ENCODE measurements at regions not wholly inside any gene's neighbourhood (a gene's known extent, or its start where the extent isn't known, plus 50 kb on each side); places are given as distances from the start of the nearest gene placed in this dataset.
"Not testable (repeated sequence)": the region's sequence is repeated elsewhere in the genome, so short reads cannot be mapped to it uniquely, and the experiment has no call there.

GRCh38 chr6:137303441-137303840 is 84.3 kb upstream of the IFNGR1 start:
- no peak for DNase-seq (ENCODE audit: low spot score in 2 of 2)
- no peaks in the 10 kb centered on the region for H3K27me3 ChIP-seq (ENCODE audit: low read depth)
- H3K36me3 ChIP-seq (replicated peaks): no peaks in the 10 kb centered on the region
- in situ Hi-C loops (cut with MboI; ENCODE audit: low sequenced_read_pairs): no loop called here
- no peak overlapping the region for H3K4me3 ChIP-seq
- no peaks in the 10 kb centered on the region for H3K9me3 ChIP-seq
- H3K4me1 ChIP-seq: peaks cover 21% of the 10 kb centered on the region

- no peak overlapping the region for H3K4me3 ChIP-seq
- H3K36me3 ChIP-seq (replicated peaks): no peaks in the 10 kb centered on the region
- in situ Hi-C loops (cut with MboI; ENCODE audit: low sequenced_read_pairs): no loop called here
- no peak for DNase-seq (ENCODE audit: low spot score in 2 of 2)
- peaks cover 16% of the 10 kb centered on the region for H3K4me1 ChIP-seq
- H3K27me3 ChIP-seq (ENCODE audit: low read depth): no peaks in the 10 kb centered on the region
- H3K9me3 ChIP-seq: no peaks in the 10 kb centered on the region
Observed at GRCh38 chr6:137299681-137300080, 80.5 kb upstream of the IFNGR1 start.

GRCh38 chr6:137297887-137298286 is 78.7 kb upstream of the IFNGR1 start:
- Histone ChIP-seq H3K4me1 (peaks cover 16% of the 10 kb centered on the region), H3K27me3 (ENCODE audit: low read depth) (no peaks in the 10 kb centered on the region), H3K4me3 (no peak overlapping the region), H3K9me3 (no peaks in the 10 kb centered on the region), H3K36me3 (replicated peaks) (no peaks in the 10 kb centered on the region)
- in situ Hi-C loops (cut with MboI; ENCODE audit: low sequenced_read_pairs): no loop called here
- DNase-seq (ENCODE audit: low spot score in 2 of 2): no peak

- in situ Hi-C loops (cut with MboI; ENCODE audit: low sequenced_read_pairs); H3K36me3 ChIP-seq (replicated peaks); H3K9me3 ChIP-seq; H3K4me1 ChIP-seq; H3K4me3 ChIP-seq; H3K27me3 ChIP-seq (ENCODE audit: low read depth); DNase-seq (ENCODE audit: low spot score in 2 of 2): not testable (repeated sequence)
Observed at GRCh38 chr6:137292326-137292725, 73.1 kb upstream of the IFNGR1 start.

- DNase-seq (ENCODE audit: low spot score in 2 of 2): no peak
- Histone ChIP-seq H3K9me3 (no peaks in the 10 kb centered on the region), H3K27me3 (ENCODE audit: low read depth) (no peaks in the 10 kb centered on the region), H3K4me3 (no peak overlapping the region), H3K36me3 (replicated peaks) (no peaks in the 10 kb centered on the region), H3K4me1 (no peaks in the 10 kb centered on the region)
- in situ Hi-C loops (cut with MboI; ENCODE audit: low sequenced_read_pairs): no loop called here
Observed at GRCh38 chr6:137291441-137291840, 72.3 kb upstream of the IFNGR1 start.

GRCh38 chr6:137290601-137291261 is 71.5 kb upstream of the IFNGR1 start:
- no peak overlapping the region for H3K4me3 ChIP-seq
- no peaks in the 10 kb centered on the region for H3K27me3 ChIP-seq (ENCODE audit: low read depth)
- in situ Hi-C loops (cut with MboI; ENCODE audit: low sequenced_read_pairs): no loop called here
- no peaks in the 10 kb centered on the region for H3K4me1 ChIP-seq
- H3K9me3 ChIP-seq: no peaks in the 10 kb centered on the region
- no peaks in the 10 kb centered on the region for H3K36me3 ChIP-seq (replicated peaks)
- DNase-seq (ENCODE audit: low spot score in 2 of 2): no peak

GRCh38 chr6:137286916-137287315 is 67.7 kb upstream of the IFNGR1 start:
- Histone ChIP-seq H3K4me3 (no peak overlapping the region), H3K27me3 (ENCODE audit: low read depth) (no peaks in the 10 kb centered on the region), H3K9me3 (no peaks in the 10 kb centered on the region), H3K36me3 (replicated peaks) (no peaks in the 10 kb centered on the region), H3K4me1 (no peaks in the 10 kb centered on the region)
- in situ Hi-C loops (cut with MboI; ENCODE audit: low sequenced_read_pairs): no loop called here
- DNase-seq (ENCODE audit: low spot score in 2 of 2): no peak

GRCh38 chr6:137286368-137286767 is 67.2 kb upstream of the IFNGR1 start:
- Histone ChIP-seq H3K27me3 (ENCODE audit: low read depth) (no peaks in the 10 kb centered on the region), H3K36me3 (replicated peaks) (no peaks in the 10 kb centered on the region), H3K4me3 (no peak overlapping the region), H3K4me1 (no peaks in the 10 kb centered on the region), H3K9me3 (no peaks in the 10 kb centered on the region)
- no peak for DNase-seq (ENCODE audit: low spot score in 2 of 2)
- in situ Hi-C loops (cut with MboI; ENCODE audit: low sequenced_read_pairs): no loop called here

- H3K9me3 ChIP-seq: no peaks in the 10 kb centered on the region
- in situ Hi-C loops (cut with MboI; ENCODE audit: low sequenced_read_pairs): no loop called here
- H3K4me1 ChIP-seq: no peaks in the 10 kb centered on the region
- no peaks in the 10 kb centered on the region for H3K36me3 ChIP-seq (replicated peaks)
- H3K27me3 ChIP-seq (ENCODE audit: low read depth): no peaks in the 10 kb centered on the region
- DNase-seq (ENCODE audit: low spot score in 2 of 2): no peak
- H3K4me3 ChIP-seq: no peak overlapping the region
Observed at GRCh38 chr6:137284811-137285110, 65.6 kb upstream of the IFNGR1 start.

- Histone ChIP-seq H3K4me1 (no peaks in the 10 kb centered on the region), H3K36me3 (replicated peaks) (no peaks in the 10 kb centered on the region), H3K9me3 (no peaks in the 10 kb centered on the region), H3K4me3 (no peak overlapping the region), H3K27me3 (ENCODE audit: low read depth) (no peaks in the 10 kb centered on the region)
- in situ Hi-C loops (cut with MboI; ENCODE audit: low sequenced_read_pairs): no loop called here
- no peak for DNase-seq (ENCODE audit: low spot score in 2 of 2)
Observed at GRCh38 chr6:137283940-137284810, 65.0 kb upstream of the IFNGR1 start.

- Histone ChIP-seq H3K27me3 (ENCODE audit: low read depth) (no peaks in the 10 kb centered on the region), H3K36me3 (replicated peaks) (no peaks in the 10 kb centered on the region), H3K4me1 (peaks cover 6% of the 10 kb centered on the region; the same call in 1 of the 2 replicates), H3K4me3 (no peak overlapping the region), H3K9me3 (no peaks in the 10 kb centered on the region)
- in situ Hi-C loops (cut with MboI; ENCODE audit: low sequenced_read_pairs): no loop called here
- DNase-seq (ENCODE audit: low spot score in 2 of 2): no peak
Observed at GRCh38 chr6:137283080-137283479, 63.9 kb upstream of the IFNGR1 start.

GRCh38 chr6:137282254-137282653 is 63.1 kb upstream of the IFNGR1 start:
- in situ Hi-C loops (cut with MboI; ENCODE audit: low sequenced_read_pairs): no loop called here
- H3K4me3 ChIP-seq: no peak overlapping the region
- H3K27me3 ChIP-seq (ENCODE audit: low read depth): no peaks in the 10 kb centered on the region
- DNase-seq (ENCODE audit: low spot score in 2 of 2): no peak
- H3K36me3 ChIP-seq (replicated peaks): no peaks in the 10 kb centered on the region
- H3K9me3 ChIP-seq: no peaks in the 10 kb centered on the region
- H3K4me1 ChIP-seq: peaks cover 12% of the 10 kb centered on the region

GRCh38 chr6:137279279-137279678 is 60.1 kb upstream of the IFNGR1 start:
- in situ Hi-C loops (cut with MboI; ENCODE audit: low sequenced_read_pairs); H3K4me3 ChIP-seq; DNase-seq (ENCODE audit: low spot score in 2 of 2); H3K27me3 ChIP-seq (ENCODE audit: low read depth); H3K36me3 ChIP-seq (replicated peaks); H3K9me3 ChIP-seq: not testable (repeated sequence)
- H3K4me1 ChIP-seq: peaks cover 15% of the 10 kb centered on the region

- in situ Hi-C loops (cut with MboI; ENCODE audit: low sequenced_read_pairs): no loop called here
- Histone ChIP-seq H3K4me1 (peaks cover 15% of the 10 kb centered on the region), H3K27me3 (ENCODE audit: low read depth) (no peaks in the 10 kb centered on the region), H3K9me3 (no peaks in the 10 kb centered on the region), H3K36me3 (replicated peaks) (no peaks in the 10 kb centered on the region), H3K4me3 (no peak overlapping the region)
- DNase-seq (ENCODE audit: low spot score in 2 of 2): peak in 1 of 2 experiments; percentile 25
Observed at GRCh38 chr6:137277971-137278637, 58.9 kb upstream of the IFNGR1 start.
